Right cardiac atrium (tissue), 5 donors: ENCODE measurements at regions not wholly inside any gene's neighbourhood (a gene's known extent, or its start where the extent isn't known, plus 50 kb on each side); places are given as distances from the start of the nearest gene placed in this dataset.
A peak's percentile ranks its signal among the peaks of the same experiment; 100 is the strongest.

Experiments
- ATAC-seq, 2 donors: fragments of 200-7000 bp; cut with Tn5 transposase; one replicate each; pipeline versions ENCODE4 v1.8.0 to v1.9.1; 2020; ENCODE audit warnings: moderate library complexity in 2 of 2, mild to moderate bottlenecking in 1 of 2
- DNase-seq, 3 donors: peaks; one replicate each; pipeline ENCODE4 v3.0.0-alpha.2; 2020
- H3K27ac ChIP-seq: one replicate; pipeline ENCODE4 v1.5.1; 2013; ENCODE audit warnings: mild to moderate bottlenecking, low read length, control low read depth, moderate library complexity
- H3K27me3 ChIP-seq: one replicate; pipeline ENCODE4 v1.6.1; 2013; ENCODE audit not compliant: control insufficient read depth, insufficient read depth
- H3K4me1 ChIP-seq: one replicate; pipeline ENCODE4 v1.6.1; 2013; ENCODE audit warnings: low read length; ENCODE audit not compliant: control insufficient read depth, insufficient read depth
- H3K4me3 ChIP-seq: one replicate; pipeline ENCODE4 v1.5.1; 2013; ENCODE audit warnings: low read length, control low read depth
- H3K9me3 ChIP-seq: one replicate; pipeline ENCODE4 v1.6.1; 2013; ENCODE audit warnings: low read length; ENCODE audit not compliant: control insufficient read depth
- WGBS: extraction: QIAGEN DNeasy Blood & Tissue Kit; methylation state at CpG from one replicate; pipeline ENCODE4 v1.1.7; 2013; 5-methylcytosine and 5-hydroxymethylcytosine counted together
- intact Hi-C, 4 donors: fragments of 100-400 bp; cut with DNase I; formaldehyde crosslinking; loops; one replicate each; pipeline versions ENCODE4 v1.11.0 to v1.14.0; 2022 to 2023
- donor health status: healthy with polysubstance abuse.
- donor health status: DM: no; HTN: yes; CAD: no.
- donor health status: DM: no; HTN: no; CAD: no.
- donor health status: DM: no; HTN: yes; CAD: no; lungs with severe emphysema.
- donor health status: DM: yes; HTN: yes; CAD: no.

DNA sequence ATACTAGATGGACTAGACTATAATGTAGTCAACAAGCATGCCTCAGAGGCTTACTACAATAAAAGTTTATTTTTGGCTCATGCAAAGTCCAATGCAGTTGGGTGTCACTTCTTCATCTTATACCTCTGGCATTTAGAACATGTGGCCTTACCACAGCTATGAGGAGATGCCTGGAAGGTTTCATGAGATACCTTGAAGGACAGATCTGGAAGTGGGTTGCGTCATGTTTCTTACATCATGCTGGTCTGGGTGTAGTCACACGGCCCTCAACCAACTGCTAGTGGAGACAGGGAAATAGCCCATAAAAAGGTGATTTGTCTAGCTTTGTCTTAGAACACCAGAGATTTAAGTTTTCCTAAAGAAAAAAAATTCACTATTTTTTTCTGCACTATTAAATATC, 91.7 kb upstream of the MMADHC start:
- 93% methylated on average over 2 of the region's 2 CpGs for WGBS
- DNase-seq, result no peak

DNA sequence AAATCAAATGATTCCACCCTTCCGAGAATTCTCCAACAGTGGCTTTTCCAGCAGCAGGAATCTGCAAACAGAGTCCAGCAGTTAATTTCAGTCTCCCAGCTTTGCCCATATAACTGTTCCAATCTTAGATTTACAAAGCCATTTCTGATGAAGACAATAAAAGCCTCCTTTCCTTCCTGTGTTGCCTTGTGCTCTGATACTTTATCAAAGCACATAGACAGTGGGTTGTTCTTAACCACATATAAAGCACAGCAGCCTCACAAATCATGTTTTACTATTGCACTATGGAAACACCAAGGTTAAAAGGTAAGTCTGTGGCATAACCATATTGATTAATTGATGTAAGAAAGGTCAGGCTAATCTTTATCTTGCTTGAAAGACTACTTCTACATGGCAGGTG, 89.8 kb upstream of the MMADHC start:
- ATAC-seq (no peak), DNase-seq (no peak)

More for the DNA sequence above, 91.7 kb upstream of the MMADHC start:
- H3K27ac ChIP-seq, result no peak overlapping the region
- intact Hi-C loops, result no loop called here
- no peak overlapping the region for H3K4me3 ChIP-seq
- no peaks in the 10 kb centered on the region for H3K9me3 ChIP-seq
- no peak for ATAC-seq
- H3K4me1 ChIP-seq, result no peaks in the 10 kb centered on the region
- H3K27me3 ChIP-seq, result no peaks in the 10 kb centered on the region

DNA sequence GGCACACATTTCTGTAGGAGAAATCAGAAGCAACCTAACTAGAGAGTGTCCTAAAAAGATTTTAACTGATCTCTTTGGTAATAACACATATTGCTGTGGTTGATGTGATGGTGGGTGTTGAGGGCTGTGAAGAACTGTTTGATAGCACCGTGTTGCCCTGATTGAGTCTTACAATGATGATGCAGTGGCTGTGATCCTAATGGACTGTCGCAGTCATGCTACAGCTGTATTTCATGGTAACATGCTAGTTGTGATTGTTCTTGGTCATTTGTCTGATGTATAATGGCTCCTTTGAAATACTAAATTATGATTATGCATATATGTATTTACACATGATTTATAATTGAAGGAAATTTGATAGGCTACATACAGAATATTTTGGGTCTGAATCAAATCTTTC, 82.5 kb upstream of the MMADHC start:
- Histone ChIP-seq H3K4me3 (no peak overlapping the region), H3K9me3 (no peaks in the 10 kb centered on the region), H3K27me3 (no peaks in the 10 kb centered on the region), H3K27ac (no peak overlapping the region), H3K4me1 (no peaks in the 10 kb centered on the region)
- 83% methylated on average over 2 of the region's 2 CpGs for WGBS
- ATAC-seq, result no peak
- DNase-seq, result no peak
- intact Hi-C loops, result no loop called here

More for the DNA sequence above, 89.8 kb upstream of the MMADHC start:
- H3K4me3 ChIP-seq, result no peak overlapping the region
- no peaks in the 10 kb centered on the region for H3K4me1 ChIP-seq
- H3K9me3 ChIP-seq, result no peaks in the 10 kb centered on the region
- no peak overlapping the region for H3K27ac ChIP-seq
- WGBS, result 81% methylated on average over 1 of the region's 1 CpG
- intact Hi-C loops, result no loop called here
- H3K27me3 ChIP-seq, result no peaks in the 10 kb centered on the region

DNA sequence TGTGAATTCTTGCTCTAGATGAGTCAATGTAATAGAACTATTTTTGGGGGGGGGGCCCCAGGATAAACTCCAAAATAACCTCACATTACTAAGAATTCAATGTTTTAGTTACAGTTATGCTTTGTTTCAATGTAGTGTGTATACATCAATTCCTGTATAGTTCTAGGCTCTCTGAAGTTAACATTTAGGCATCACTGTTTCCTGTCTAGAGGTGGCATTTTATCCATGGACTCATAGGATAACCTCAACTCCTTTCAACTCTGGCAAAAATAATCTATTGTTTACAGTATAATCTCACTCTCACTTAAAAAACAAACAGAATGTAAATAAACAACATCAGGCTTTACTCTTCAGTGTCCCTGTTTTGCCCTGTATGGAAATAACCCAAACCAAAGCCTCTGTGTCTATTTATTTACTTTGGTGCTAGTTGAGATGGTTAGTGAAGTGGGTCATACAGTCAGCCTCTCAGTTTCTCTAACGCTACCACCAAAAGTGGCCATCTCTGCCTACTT, 79.3 kb upstream of the MMADHC start:
- no peaks in the 10 kb centered on the region for H3K4me1 ChIP-seq
- DNase-seq (no peak), ATAC-seq (no peak)
- no peak overlapping the region for H3K4me3 ChIP-seq
- H3K9me3 ChIP-seq, result no peaks in the 10 kb centered on the region
- no peak overlapping the region for H3K27ac ChIP-seq
- 99% methylated on average over 1 of the region's 1 CpG for WGBS
- intact Hi-C loops, result no loop called here
- no peaks in the 10 kb centered on the region for H3K27me3 ChIP-seq

DNA sequence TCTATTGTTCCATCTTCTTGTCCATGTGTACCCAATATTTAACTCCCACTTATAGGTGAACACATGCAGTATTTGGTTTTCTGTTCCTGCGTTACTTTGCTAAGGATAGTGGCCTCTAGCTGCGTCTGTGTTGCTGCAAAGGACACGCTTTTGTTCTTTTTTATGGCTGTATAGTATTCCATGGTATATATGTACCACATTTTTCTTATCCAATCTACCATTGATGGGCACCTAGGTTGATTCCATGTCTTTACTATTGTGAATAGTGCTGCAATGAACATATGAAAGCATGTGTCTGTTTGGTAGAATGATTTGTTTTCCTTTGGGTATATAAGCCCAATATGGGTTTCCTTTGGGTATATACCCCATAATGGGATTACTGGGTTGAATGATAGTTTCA, 77.3 kb upstream of the MMADHC start:
- 94% methylated on average over 3 of the region's 3 CpGs for WGBS
- Histone ChIP-seq H3K4me1 (no peaks in the 10 kb centered on the region), H3K27ac (no peak overlapping the region), H3K9me3 (no peaks in the 10 kb centered on the region), H3K27me3 (no peaks in the 10 kb centered on the region), H3K4me3 (no peak overlapping the region)
- ATAC-seq (no peak), DNase-seq (no peak)
- intact Hi-C loops, result no loop called here

DNA sequence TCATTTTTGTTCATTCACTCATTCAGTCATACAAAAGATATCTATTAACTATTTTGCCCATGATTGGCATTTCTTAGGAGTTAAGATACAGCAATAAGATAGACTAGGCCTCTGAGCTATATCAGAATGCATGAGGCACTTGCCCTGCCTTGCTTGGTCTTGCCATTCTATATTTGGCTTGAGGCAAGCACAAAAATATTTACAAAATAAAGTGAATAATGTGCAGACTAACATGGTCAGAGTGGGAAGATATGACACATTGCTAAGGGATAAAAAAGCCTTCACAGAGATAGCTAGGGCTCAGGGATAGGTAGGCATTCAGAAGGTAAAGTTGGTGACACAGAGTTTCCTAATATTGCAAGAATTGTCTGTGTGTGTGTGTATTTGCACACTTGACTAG, 75.0 kb upstream of the MMADHC start:
- ATAC-seq, result no peak
- H3K27me3 ChIP-seq, result no peaks in the 10 kb centered on the region
- no peaks in the 10 kb centered on the region for H3K9me3 ChIP-seq
- intact Hi-C loops, result no loop called here
- H3K4me1 ChIP-seq, result no peaks in the 10 kb centered on the region
- no peak for DNase-seq
- no peak overlapping the region for H3K27ac ChIP-seq
- H3K4me3 ChIP-seq, result no peak overlapping the region

DNA sequence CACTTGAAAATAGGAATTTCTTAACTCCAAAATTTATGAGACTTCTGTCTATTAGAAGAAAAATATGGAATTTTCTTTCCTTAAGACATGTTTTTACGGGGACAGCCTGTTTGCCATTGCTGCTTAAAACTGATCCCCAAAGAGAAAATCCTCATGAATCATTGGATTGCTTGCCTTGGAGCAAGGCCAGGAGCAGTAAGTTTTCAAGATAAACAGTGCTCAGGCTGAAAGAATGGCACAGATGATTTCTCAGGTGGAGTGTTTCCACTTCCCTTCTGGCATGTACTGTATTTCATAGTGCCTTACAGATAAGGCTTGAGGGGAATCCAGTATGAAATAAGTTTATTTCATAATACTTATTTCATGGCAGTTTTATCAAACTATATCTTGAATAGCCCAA, 74.3 kb upstream of the MMADHC start:
- H3K27me3 ChIP-seq, result no peaks in the 10 kb centered on the region
- DNase-seq (peak in 1 of 3 donors; percentile 43), ATAC-seq (peak; percentile 72 to 77)
- WGBS, result 44% methylated on average over 1 of the region's 1 CpG
- H3K4me1 ChIP-seq, result no peaks in the 10 kb centered on the region
- no peaks in the 10 kb centered on the region for H3K9me3 ChIP-seq
- intact Hi-C loops, result no loop called here
- H3K27ac ChIP-seq, result no peak overlapping the region
- no peak overlapping the region for H3K4me3 ChIP-seq

DNA sequence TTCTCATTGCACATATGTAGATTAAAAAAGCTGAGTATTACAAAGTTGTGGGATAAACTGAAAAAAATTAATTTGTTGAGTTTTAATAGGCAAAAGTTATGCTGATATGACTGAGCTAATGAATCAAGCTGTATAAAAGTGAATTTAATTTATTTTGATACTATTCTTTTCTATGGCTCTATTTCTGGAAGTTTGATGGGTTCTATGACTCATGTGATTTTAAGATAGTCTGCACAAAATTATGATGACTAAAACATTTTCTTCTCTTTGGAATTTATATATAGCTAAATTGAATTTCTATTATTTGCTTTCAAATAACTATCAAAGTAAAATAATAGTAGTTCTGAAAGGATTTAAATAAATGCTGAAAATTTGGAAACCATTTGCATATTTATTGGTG, 71.0 kb upstream of the MMADHC start:
- ATAC-seq, result no peak
- DNase-seq, result no peak
- no peak overlapping the region for H3K27ac ChIP-seq
- H3K27me3 ChIP-seq, result no peaks in the 10 kb centered on the region
- H3K9me3 ChIP-seq, result no peaks in the 10 kb centered on the region
- intact Hi-C loops, result no loop called here
- no peaks in the 10 kb centered on the region for H3K4me1 ChIP-seq
- H3K4me3 ChIP-seq, result no peak overlapping the region

DNA sequence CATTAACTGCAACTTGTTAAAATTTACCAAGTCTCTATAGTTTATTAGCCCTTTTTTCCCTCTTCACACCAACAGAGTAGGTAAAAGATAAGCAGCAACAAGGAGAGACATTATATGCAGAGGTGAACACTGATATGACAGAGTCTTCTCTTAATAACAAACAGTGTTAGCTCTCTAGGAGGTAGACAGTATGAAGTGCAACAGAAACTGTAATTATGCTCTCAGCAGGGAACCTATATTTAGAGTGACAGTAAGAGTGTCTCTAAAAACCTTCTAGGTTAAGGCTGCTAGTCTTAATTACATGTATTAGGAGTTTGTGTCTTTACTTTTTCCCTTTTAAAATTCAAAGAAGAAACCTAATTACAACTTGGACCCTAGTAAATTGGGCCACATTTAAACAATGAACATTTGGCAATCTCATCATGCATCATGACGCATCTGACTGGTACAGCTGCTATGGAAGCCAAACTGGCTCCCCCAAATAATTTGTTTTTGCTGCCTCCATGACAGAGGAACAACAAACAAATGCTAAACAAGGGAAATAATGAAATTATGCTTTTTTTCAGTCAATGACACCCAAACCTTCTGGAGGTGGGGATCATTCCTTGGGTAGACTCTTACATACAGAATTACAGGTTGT, 69.9 kb upstream of the MMADHC start:
- intact Hi-C loops, result no loop called here
- no peaks in the 10 kb centered on the region for H3K9me3 ChIP-seq
- no peak overlapping the region for H3K27ac ChIP-seq
- WGBS, result 80% methylated on average over 1 of the region's 1 CpG
- H3K27me3 ChIP-seq, result no peaks in the 10 kb centered on the region
- no peaks in the 10 kb centered on the region for H3K4me1 ChIP-seq
- H3K4me3 ChIP-seq, result no peak overlapping the region
- DNase-seq (no peak), ATAC-seq (no peak)

DNA sequence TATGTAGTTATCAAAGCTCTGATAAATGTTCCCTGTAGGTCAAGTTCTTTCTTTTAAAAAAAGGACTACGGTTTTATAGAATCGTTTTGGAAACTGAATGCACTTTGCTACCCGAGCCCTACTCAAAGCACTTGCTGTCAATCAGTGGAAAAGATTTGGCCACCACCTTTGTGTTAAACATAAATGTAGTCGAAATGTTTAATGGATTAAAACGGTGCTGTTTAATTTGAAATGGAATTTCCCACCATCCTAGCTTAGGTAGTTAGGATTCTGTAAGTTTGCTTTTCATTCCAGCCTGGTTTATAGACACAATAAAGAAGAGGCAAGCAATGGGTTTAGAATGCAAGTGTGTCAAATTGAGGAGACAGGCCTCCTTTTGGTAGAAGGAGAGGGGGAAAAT, 69.4 kb upstream of the MMADHC start:
- Histone ChIP-seq H3K4me1 (no peaks in the 10 kb centered on the region), H3K27ac (no peak overlapping the region), H3K9me3 (no peaks in the 10 kb centered on the region), H3K4me3 (no peak overlapping the region), H3K27me3 (no peaks in the 10 kb centered on the region)
- WGBS, result 52% methylated on average over 5 of the region's 5 CpGs
- DNase-seq (no peak), ATAC-seq (no peak)
- intact Hi-C loops, result no loop called here

DNA sequence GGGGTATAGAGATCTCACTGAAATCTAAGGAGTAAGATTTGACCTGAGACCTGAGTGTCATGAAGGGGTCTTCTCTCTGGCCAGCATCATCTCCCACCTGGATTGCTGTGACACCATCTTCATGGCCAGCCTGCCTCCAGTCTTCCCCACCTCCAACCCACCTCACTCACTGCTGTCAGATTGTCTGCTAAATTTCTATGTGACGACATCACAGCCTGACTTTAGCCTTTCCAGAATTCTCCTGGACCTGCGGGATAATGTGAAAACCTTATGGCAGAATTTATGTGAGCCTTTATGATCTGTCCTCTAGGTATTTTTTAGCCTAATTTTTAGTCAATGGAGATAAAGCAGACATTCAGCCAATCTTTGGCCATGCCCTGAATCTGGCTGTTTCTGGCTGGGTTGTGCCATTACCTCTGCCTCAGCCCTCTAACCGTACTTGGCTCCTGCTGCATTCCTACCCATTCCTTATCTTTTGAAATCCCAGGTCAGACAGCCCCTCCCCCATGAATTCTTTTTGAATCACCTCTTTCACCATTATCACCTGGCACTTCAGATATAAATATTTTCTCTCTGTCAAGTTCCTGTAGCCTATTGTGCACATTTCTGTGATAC, 66.4 kb upstream of the MMADHC start:
- no peaks in the 10 kb centered on the region for H3K4me1 ChIP-seq
- ATAC-seq, result no peak
- DNase-seq, result no peak
- H3K9me3 ChIP-seq, result no peaks in the 10 kb centered on the region
- H3K27ac ChIP-seq, result no peak overlapping the region
- WGBS, result 81% methylated on average over 3 of the region's 3 CpGs
- H3K4me3 ChIP-seq, result no peak overlapping the region
- intact Hi-C loops, result no loop called here
- H3K27me3 ChIP-seq, result no peaks in the 10 kb centered on the region

DNA sequence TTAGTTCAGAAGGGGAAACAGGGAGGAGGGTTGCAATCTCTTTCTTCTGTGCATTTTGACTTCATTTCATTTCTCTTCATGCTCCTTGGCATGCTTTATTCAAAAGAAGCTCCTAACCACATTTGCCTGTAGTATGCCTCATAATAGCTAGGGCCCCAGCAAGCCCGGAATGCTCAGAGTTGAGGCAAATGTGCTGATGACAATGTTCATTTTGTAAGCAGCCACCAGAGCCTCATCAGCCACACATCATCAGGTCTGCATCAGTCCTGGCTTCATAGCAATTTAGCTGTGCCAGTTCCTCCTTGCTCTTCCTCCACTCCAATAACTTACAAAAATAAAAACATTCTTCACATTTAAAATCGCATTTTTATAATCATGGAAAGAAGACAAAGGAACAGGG, 65.4 kb upstream of the MMADHC start:
- Histone ChIP-seq H3K4me3 (no peak overlapping the region), H3K27me3 (no peaks in the 10 kb centered on the region), H3K27ac (no peak overlapping the region), H3K4me1 (no peaks in the 10 kb centered on the region), H3K9me3 (no peaks in the 10 kb centered on the region)
- WGBS, result 46% methylated on average over 2 of the region's 2 CpGs
- ATAC-seq (peak; percentile 48 to 78), DNase-seq (peak; percentile 27 to 83 (median 48))
- intact Hi-C loops, result no loop called here
